Fibroblast of peridontal ligament (primary cell): ENCODE measurements at regions not wholly inside any gene's neighbourhood (a gene's known extent, or its start where the extent isn't known, plus 50 kb on each side); places are given as distances from the start of the nearest gene placed in this dataset.
A peak's percentile ranks its signal among the peaks of the same experiment; 100 is the strongest.

ENCODE experiments used
- DNase-seq: peaks from one replicate; pipeline ENCODE4 v3.0.0-alpha.2; 2010; ENCODE audit errors: extremely low read depth

GRCh38 chr17:14953405-14953804 lies 311.7 kb downstream of the PMP22 start:
- DNase-seq, result no peak

- DNase-seq, result no peak
Observed at GRCh38 chr17:14950686-14951085, 314.4 kb downstream of the PMP22 start.

GRCh38 chr17:14950216-14950615 lies 314.9 kb downstream of the PMP22 start:
- DNase-seq, result peak; percentile 23

GRCh38 chr17:14947671-14948070 lies 317.5 kb downstream of the PMP22 start:
- no peak for DNase-seq

- no peak for DNase-seq
Observed at GRCh38 chr17:14946481-14946880, 318.6 kb downstream of the PMP22 start.

GRCh38 chr17:14942526-14943190 lies 322.5 kb downstream of the PMP22 start:
- DNase-seq, result no peak

- DNase-seq, result no peak
Observed at GRCh38 chr17:14940938-14941265, 324.2 kb downstream of the PMP22 start.

- DNase-seq, result peak; percentile 50
Observed at GRCh38 chr17:14940108-14940937, 324.8 kb downstream of the PMP22 start.

- DNase-seq, result no peak
Observed at GRCh38 chr17:14935845-14936485, 329.2 kb downstream of the PMP22 start.

- no peak for DNase-seq
Observed at GRCh38 chr17:14935139-14935841, 329.8 kb downstream of the PMP22 start.

- no peak for DNase-seq
Observed at GRCh38 chr17:14933676-14934075, 331.4 kb downstream of the PMP22 start.

- DNase-seq, result peak; percentile 89
Observed at GRCh38 chr17:14926526-14927122, 338.5 kb downstream of the PMP22 start.

GRCh38 chr17:14926073-14926472 lies 339.1 kb downstream of the PMP22 start:
- no peak for DNase-seq

GRCh38 chr17:14925498-14925897 lies 339.6 kb downstream of the PMP22 start:
- no peak for DNase-seq

GRCh38 chr17:14923981-14924380 lies 341.1 kb downstream of the PMP22 start:
- DNase-seq, result peak; percentile 79

- peak; percentile 74 for DNase-seq
Observed at GRCh38 chr17:14922411-14922810, 342.7 kb downstream of the PMP22 start.

GRCh38 chr17:14921936-14922335 lies 343.2 kb downstream of the PMP22 start:
- no peak for DNase-seq

GRCh38 chr17:14919631-14920213 lies 345.4 kb downstream of the PMP22 start:
- no peak for DNase-seq

GRCh38 chr17:14919094-14919493 lies 346.0 kb downstream of the PMP22 start:
- DNase-seq, result no peak

GRCh38 chr17:14918540-14918939 lies 346.6 kb downstream of the PMP22 start:
- peak; percentile 75 for DNase-seq

- no peak for DNase-seq
Observed at GRCh38 chr17:14910916-14911315, 354.2 kb downstream of the PMP22 start.
